Fibroblast of upper back skin (primary cell): ENCODE measurements at regions not wholly inside any gene's neighbourhood (a gene's known extent, or its start where the extent isn't known, plus 50 kb on each side); places are given as distances from the start of the nearest gene placed in this dataset.
"Not testable (repeated sequence)": the region's sequence is repeated elsewhere in the genome, so short reads cannot be mapped to it uniquely, and the experiment has no call there.

Source experiments
- DNase-seq: peaks from one replicate; pipeline ENCODE4 v3.0.0-alpha.2; 2013

DNA sequence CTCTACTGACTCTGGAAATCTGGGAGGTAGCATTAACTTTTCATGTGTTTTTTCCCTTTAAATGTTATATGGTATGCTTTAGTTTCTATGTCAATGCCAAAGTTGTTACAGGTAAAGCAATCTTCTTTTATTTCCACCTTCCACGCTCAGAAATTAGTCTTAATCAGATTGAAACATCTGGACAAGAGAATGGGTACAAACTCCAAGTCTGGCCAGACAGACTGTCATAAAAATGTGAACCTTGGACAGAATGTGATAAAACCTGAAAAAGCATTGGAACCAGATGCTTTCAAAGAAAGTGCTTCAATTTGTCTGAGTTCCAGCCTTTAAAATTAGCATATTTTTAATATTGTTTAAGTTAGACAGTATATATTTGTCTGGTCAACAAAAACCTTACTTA, 110.7 kb upstream of the P2RY1 start:
- no peak for DNase-seq

DNA sequence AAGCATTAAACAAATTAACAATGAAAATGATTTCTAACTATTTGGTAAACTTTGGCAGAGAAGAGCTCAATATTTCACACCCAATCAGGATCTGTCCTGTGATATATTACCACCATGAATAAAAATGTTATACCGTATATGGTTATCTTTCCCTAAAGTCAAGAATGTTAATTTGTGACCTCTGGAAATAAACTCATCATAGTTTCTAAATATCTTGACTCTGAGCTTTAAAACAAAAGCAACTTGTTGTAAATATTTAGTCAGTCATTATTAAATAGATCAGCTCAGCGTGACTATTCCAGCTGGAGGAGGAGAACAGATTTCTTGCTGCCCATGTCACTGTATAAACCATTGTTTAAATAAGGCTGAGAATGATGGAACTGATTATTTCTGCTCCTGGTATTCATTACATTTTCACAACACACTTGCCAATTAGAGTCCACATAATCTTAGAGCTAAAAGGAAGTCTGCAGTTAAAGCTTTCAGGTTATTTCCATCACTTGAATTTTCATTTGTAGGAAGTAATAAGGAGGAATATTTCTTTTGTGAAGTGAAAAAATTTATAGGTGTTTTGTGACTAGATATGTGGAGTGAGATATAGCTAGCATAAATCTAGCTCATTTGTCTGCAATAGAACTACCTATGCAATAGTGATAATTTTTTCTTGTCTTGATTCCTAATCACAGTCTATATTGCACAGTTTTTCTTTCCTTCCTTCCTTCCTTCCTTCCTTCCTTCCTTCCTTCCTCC, 106.5 kb upstream of the P2RY1 start:
- no peak for DNase-seq

DNA sequence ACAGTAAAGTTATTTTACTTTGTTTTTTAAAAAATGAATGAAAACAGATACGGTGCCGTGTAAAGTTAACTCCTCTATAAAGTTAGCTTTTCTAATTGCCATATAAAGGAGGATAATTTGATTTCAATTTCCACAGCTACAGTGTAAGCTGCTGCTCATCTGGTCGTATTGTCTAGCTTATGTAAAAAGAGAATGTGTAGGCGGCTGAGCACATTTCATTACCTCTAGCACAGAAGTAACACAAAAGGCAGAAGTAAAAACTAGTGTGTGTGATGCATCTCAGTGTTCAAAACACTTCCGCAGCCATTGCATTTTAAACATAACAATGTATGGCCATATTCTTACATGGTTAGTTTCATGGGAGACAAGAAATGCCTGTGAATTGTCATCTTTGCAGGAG, 105.0 kb upstream of the P2RY1 start:
- DNase-seq: no peak

DNA sequence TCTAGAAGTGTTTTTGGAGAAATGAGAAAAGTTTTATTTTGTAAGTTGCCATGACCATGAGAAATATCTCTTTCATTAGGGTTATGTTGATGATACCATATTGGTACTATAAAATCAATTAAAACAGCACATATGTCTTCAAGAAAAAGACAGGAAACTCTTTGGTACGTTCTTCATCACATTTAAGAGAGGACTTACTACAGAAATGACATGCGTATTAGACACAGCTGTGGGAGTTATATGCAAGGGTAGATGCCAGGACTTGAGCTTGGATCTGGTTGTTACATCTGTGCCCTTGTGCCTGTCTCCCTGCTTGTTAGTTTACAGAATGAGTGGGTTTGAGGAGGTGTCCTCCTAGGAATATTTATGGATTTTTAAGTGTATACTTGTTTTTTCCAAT, 103.4 kb upstream of the P2RY1 start:
- no peak for DNase-seq

DNA sequence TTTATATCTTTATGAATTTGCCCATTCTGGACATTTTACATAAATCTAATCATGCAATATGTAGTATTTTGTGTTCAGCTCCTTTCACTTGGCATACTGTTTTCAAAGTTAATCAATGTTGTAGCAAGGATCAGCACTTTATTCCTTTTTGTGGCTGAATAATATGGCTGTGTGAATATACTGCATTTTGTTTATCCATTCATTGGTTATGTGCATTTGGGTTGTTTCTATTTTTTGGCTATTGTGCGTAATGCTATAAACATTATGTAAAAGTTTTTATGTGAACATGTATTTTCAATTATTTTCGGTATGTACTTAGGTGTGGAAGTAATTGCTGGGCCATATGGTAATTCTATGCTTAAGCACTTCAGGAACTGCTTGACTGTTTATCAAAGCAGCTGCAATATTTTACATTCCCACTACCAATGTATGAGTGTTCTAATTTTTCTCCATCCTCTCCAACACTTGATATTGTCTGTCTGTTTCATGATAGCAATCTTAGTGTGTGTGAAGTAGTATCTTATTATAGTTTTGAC, 101.3 kb upstream of the P2RY1 start:
- DNase-seq: no peak

DNA sequence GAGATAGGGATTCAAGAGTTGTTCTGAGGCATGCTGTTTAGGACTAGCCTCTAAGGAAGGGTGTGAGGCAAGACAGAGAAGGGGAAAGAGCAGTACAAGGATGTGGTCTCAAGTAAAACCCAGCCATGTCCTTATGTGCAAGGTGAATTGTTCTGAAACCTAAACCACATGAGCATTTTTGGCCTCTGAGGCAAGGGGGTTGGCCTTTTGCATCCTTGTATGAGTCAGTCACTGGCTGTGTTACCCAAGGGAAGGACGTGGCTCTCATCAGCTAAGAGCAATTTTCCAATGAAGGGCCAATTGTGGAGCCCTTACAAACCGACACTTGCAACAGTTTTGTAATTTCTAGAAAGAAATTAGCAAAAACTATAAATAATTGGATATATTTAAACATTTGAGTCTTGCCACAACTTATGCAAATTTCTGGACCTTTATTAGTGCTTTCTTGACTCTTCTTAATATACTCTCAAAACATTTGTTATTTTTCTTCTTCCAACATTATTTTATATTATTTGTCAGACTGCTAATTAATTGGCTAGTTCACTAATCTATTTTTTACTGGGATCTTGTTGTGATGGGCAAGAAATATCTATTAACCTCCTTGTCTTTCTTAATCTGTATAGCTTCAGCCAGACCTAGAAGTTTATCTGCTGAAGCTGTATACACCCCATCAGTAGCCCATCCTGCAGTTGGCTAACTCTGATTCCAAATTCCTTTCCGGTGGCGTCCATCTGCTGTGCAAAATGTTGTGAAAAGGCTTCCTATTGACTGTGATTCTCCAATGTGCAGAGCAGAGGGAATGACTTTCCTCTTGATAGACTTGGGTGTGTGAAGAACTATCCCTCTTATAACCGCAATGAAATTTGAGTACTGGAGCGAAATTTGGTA, 97.7 kb upstream of the P2RY1 start:
- peak; percentile 82 for DNase-seq

DNA sequence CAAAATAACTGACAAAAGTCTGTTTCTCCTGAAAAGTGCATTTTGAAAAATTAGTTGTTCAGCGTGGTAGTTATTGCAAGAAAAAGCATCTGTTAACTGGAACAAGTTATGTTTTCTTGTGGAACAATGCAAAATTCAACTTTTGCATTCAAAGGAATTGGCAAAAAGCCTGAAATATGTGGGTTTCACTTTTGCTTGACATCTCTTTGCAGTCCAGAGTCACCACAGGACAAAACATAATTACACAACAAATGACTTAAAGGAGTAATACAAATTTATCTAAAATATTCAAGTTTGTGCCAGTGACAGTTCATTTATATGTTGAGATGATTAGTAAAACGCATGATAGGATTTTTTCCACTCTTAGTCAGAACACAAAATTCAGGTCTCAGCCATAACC, 96.3 kb upstream of the P2RY1 start:
- peak; percentile 44 for DNase-seq

DNA sequence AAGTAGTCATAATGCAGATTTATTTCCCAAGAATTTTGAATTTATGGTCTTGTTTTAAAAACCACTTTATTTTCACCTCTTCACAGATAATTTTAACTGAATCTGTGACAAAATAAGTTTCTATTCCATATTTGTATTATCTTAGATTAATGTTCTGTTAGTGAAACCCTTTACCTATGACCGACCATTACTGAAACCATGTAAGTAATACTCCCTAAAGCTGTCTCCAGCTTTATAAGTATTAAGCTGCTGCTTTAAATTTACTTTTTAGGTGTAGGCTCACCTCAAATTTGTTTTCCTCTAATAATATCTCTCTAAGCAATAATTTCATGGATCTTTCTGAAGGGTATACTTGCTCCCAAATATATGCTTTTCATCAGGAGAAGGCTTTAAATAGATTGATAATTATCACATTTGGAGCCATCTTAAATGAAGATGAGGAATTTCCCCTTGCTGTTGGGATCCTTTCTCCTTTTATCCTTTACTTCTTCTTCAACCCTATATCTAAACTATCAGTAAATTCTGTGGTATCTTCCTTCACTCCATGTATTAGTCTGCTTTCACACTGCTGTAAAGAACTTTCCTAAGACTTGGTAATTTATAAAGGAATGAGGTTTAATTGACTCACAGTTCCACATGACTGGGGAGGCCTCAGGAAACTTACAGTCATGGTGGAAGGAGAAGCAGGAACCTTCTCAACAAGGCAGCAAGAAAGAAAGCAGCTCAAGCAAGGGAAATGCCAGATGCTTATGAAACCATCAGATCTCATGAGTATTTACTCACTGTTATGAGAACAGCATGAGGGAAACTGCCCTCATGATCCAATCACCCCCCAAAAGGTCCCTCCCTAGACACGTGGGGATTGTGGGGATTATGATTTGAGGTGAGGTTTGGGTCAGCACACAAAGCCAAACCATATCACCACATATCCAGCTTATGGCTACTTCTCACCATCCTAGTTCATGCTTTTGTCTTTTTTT, 92.3 kb upstream of the P2RY1 start:
- DNase-seq: no peak

DNA sequence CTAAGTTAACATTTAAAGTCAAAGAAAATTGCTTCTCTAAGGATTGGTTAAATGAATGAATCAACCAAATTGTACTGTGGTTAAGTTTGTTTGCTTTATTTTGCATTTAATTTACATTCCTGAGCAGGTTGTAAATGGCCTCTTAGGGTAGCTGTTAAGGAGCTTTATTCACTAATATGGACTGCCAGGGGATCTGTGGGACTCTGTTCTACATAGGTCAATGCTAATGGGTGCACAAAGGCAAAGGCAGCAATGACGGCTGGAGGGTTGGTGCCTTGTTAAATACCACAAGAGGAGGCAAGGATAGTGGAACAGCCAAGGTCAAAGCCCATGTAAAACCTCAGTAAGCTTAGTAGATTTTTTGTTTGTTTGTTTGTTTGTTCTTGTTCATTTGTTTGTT, 89.3 kb upstream of the P2RY1 start:
- no peak for DNase-seq

DNA sequence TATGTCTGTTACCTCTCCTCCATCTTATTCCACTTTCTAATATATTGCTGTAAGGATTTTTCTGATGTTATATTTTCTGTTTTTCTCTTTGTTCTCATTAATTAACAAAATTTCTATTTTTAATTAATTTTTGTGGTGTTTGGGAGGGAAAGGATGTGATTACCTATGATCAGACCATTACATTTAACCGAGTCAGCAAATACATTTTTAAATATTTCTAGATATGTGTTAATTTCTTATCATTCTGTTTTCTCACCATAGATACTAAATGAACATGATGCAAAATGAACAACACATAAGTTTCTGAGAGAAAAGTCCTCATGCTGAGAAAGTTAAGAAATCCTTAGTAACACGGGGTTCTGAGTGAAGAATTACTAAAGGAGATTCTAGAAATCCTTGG, 80.6 kb upstream of the P2RY1 start:
- no peak for DNase-seq

DNA sequence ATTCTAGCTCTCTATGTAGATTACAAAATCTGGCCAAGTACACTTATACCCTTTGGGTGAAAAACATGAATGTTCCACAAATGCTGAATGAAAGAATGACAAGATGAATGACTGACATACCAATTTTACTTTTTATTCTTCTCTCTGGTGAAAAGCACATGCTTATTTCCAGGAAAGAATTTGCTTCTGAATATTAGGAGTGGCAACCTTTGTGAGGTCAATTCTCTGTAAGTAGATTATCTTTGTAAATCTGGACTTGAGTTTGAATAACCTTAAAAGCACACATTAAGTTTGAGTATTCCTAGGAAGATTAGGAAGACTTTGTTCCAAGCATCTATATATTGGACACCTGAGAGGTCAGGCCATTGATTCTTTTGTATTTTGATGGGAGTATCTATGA, 78.1 kb upstream of the P2RY1 start:
- DNase-seq: no peak

DNA sequence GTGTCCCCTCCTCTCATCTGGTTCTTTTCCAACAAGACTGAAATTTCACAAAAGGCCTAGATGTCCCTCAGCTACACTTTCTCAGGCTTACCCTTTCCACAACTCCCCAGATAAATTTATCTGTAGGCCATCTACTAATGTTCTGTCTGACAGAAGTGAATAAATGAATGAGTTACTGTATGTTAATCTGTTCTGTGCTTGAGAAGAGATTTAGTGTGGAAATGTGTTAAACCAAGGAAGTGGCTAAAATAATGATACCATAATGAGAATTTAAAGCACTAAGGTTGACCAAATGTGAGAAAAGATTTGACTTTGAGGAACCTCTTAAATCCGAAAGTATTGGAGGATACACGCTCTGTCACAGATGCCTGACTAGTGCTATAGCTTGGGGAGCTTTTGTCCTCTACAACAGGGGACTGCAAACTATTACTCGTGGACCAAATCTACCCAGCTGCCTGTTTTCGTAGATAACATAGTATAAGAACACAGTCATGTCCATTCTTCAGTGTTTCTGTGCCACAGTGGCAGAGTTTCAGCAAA, 74.8 kb upstream of the P2RY1 start:
- DNase-seq: no peak

DNA sequence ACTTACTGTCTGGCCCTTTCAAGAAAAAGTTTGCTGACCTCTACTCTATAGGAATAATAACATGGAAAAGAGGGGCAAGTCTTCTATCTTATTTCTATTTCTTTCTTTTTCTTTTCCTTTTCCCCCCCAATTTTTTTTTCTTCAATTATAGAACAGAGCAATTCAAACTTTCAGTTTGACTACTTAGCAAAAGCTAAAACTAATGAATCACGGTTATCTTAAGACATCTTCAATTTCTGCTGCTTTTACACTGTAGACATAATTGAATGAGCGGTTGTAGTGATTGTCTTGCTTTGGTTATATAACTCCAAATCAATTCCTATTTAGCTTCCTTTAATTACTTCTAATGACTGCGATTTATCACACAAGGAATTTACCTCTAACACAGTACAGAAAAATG, 74.3 kb upstream of the P2RY1 start:
- no peak for DNase-seq

DNA sequence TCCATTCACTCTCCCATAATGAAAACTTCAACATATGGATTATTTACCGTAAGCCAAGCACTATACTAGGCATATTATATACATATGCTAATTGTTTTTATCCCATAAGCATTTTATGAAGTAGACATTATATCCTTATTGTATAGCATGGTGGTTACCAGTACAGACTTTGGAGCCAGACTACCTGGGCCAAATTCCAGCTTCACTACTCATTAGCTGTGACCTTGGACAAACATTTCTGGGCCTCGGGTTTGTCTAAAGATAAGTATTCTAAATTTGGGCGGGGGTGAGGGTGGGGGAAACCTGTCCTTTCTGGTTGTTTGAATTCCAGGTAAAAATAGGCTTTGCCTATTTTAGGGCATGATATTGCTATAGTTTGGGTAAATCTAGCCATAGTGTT, 66.5 kb upstream of the P2RY1 start:
- no peak for DNase-seq

DNA sequence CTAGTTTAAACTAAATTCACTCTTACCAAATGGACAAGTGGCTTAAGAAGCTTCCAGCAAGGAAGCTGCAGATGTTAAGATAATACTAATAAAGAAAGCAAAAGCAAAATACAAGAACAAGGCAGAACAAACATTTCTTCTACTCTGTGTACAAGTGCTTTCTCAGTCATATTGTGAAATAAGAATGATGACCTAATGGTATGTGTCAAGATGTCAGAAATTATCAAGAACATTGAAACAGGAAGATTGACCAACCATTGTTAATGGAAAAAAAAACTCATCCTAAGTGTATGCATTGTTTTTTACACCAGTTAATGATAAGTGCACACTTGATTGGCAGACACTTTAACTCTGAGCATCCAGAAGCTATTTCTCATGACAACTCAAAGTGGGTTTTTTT, 65.4 kb upstream of the P2RY1 start:
- no peak for DNase-seq

DNA sequence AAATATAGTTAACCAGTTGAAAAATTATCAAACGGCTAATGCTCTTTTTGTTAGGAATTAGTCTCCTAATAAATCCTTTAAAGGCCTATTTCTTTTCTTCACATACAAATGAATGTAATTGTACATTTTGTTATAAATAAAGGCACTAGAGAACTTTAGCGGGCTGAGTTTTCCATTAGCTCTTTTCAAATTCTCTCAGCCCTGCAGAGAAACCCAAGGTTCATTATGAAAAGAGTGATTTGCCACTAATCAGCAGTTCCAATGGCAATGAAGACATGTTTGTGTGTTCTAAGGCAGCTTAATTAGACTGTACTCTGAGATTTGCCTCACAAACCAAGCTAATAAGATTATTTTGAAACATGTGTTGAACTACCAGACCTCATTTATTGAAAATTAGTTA, 64.6 kb upstream of the P2RY1 start:
- DNase-seq: no peak

DNA sequence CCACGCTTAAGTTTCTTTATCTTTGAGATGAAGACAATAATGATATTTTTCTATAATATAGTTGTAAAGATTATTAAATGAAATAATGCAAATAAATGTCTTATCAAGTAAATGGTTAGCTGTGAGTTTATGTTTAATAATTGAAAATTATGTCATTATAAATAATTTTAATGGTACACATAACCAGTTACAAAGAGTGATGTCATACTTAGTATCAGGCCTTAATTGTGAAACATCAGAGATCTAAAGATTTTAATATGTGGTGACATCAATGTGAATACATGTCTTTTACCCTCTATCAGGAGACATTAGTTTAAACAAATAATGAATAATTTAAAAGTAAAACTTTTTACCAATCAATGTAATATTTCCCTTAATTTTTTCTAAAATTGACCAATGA, 63.8 kb upstream of the P2RY1 start:
- DNase-seq: no peak

DNA sequence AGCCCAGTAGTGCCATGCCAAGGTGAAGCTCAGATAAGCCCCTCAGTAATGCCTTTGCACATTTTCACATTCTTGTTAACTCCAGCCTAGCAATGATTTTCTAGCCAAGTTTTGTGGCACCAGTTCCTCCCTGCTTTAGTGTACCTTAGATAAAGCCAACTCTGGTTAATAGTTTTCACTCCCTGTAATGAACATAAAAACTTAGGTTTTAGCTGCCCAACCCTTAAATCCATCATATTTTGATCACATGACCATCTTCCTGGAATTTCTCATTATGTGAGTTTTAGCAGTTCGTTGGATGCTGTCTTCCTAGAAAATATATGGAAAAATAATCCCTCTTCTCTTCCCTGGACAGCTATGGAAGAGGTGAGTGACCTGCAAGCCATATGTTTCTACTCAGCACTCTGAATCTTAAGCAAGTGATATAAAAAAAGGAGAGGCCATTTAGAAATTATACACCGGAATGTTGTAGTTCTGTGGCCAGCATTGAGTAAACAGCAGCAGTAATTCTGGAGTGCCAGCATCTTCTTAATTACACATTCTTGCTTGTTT, 62.2 kb upstream of the P2RY1 start:
- no peak for DNase-seq

DNA sequence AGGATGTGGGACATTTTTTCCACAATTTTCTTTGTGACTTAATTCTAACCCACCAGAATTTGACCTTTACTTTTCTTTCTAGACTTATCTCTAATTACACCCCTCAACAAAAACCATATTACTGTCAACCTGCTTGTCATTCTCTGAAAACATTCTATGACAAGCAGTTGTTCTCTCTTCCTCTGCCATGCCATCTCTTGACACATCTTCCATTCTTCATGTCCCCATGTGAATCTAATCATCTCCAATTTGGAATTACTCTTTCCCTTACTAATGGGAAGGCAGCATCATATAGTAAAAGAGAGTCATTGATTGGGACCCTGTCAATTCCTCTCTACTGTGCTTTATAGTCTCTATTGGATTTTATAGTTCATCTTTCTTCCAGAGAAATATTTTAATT, 61.3 kb upstream of the P2RY1 start:
- DNase-seq: no peak

DNA sequence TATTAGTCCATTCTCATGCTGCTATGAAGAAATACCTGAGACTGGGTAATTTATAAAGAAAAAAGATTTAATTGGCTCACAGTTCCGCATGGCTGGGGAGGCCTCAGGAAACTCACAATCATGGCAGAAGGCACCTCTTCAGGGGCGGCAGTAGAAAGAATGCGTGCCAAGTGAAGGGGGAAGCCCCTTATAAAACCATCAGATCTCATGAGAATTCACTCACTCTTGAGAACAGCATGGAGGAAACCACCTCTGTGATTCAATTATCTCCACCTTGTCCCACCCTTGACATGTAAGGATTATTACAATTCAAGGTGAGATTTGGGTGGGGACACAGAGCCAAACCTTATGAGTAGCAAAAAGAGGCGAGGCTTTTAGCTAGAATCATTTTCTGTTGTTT, 60.7 kb upstream of the P2RY1 start:
- not testable (repeated sequence) for DNase-seq

DNA sequence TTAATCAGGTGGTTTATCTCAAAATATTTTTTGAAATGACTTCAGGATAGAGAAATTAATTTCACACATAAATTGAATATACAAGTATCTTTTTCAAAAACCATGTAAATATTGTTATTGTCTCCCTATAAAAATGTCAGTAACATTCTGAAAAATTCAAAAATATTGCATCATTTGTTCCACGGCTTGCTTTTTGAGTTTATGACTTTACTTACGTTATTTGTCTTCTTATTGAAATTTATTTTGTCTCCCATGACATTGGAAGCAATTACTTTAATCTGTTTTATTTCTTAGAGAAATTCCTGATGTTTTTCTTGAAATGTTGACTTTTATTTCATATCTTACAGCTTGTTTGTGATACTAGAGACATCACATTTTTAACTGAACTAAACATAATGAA, 56.9 kb upstream of the P2RY1 start:
- no peak for DNase-seq

DNA sequence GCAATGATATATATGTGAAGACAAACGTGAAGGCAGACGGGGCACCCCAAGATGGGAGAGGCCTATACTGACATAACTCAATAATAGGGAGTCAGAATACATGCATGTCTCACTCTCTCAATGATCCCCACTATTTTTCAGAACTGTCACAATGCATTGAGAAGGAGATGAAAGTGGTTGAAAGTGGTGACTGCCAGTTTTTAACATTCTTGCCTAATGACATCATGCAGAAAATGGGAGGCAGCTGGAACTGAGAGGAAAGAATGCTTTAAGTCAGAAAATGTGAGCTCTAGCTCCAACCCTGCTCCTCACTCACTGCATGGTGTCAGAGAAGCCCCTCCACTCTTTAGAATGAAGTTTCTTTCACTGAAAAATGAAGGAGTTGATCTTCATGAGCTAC, 55.3 kb upstream of the P2RY1 start:
- peak; percentile 81 for DNase-seq
